ENCODE measurements at regions not wholly inside any gene's neighbourhood (a gene's known extent, or its start where the extent isn't known, plus 50 kb on each side); places are given as distances from the start of the nearest gene placed in this dataset.
A peak's percentile ranks its signal among the peaks of the same experiment; 100 is the strongest.

GRCh38 chr1:48051466-48052126 is 54.4 kb upstream of the TRABD2B start:
- no peak for DNase-seq

GRCh38 chr1:48049823-48050535 is 52.8 kb upstream of the TRABD2B start:
- no peak for DNase-seq

DNA sequence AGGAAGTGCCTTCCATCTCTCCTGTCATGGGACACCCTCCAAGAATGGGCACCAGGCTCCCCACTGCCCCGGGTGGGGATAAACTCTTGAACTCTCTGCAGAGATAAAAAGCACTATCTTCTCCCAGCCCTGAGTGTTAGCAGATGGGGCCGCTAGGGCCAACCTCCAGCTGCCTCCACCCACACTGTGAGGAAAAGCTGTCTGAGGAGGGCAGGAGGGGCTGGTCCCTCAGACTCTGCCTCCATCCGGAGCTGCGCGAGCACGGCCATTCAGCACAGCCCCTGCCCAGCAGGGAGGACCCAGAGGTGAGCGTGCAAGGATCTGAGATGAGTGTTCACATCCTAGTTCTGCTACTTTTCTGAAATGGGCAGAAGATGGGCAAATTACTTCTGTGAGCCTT is 51.8 kb upstream of the TRABD2B start:
- no peak for DNase-seq

- DNase-seq: peak; percentile 75
These were observed 50.9 kb upstream of the TRABD2B start for GRCh38 chr1:48048064-48048463.

DNA sequence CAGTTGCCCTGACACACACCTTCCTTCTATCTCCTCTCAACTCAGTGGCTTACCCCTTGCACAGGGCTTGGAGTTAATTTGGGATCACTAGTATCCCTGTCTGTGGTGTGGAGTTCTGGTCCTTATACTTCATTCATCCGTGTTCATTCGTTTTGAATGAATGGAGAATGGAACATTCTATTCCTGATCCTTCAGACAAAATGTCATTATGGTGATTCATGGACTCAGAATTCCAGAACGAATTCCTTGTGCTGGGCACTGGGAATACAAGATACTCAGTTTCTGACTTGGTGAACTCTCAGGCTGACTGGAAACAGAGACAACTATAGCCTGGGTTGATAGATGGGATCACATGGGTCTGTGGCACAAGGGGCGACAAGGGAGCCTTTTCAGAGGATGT is 49.9 kb upstream of the TRABD2B start:
- DNase-seq: peak; percentile 35
